K562 (cell line): ENCODE measurements at regions not wholly inside any gene's neighbourhood (a gene's known extent, or its start where the extent isn't known, plus 50 kb on each side); places are given as distances from the start of the nearest gene placed in this dataset.

Experiments
- ATAC-seq: fragments of 200-7000 bp; cut with Tn5 transposase; 3 replicates; pipeline ENCODE4 v1.9.1; 2020; ENCODE audit warnings: moderate library complexity
- BruUV-seq: library from RNA; stranded (reverse); fragments of 400-500 nt; replicated peaks from 2 replicates; lab custom pipeline; 2021; lab: Mats Ljungman, UMichigan
- CTCF ChIA-PET: fragments of 300-600 bp; formaldehyde crosslinking; extraction: SDS; loops from one replicate; lab custom pipeline; 2021; ENCODE audit warnings: low intra/inter-chr PET ratio; lab: Yijun Ruan, JAX
- POLR2A ChIA-PET: fragments of 300-600, 350-650 bp; sonication (Branson Sonifier 250); formaldehyde crosslinking; extraction: SDS; loops from one replicate; lab custom pipeline; 2021; ENCODE audit warnings: antibody characterized with exemption, inconsistent platforms; lab: Yijun Ruan, JAX
- DNase-seq, 4 experiments: peaks; one replicate each; pipeline versions ENCODE4 v3.0.0 to v3.0.0-alpha.2; 2011 to 2018; ENCODE audit warnings: low spot score in 3 of 4, mixed read lengths in 3 of 4; ENCODE audit errors: extremely low read depth in 1 of 4
- FAIRE-seq: peaks from 2 replicates; lab custom pipeline; 2011; peaks lifted over from hg19 to GRCh38; lab: Jason Lieb, UNC
- H2AFZ ChIP-seq: 2 replicates; pipeline ENCODE4 v1.6.0; 2011; ENCODE audit warnings: low read depth, low read length, control low read depth, inconsistent platforms
- H3K27ac ChIP-seq: fragments of 200-600 bp; 3 replicates; pipeline ENCODE4 v1.8.0; 2011; ENCODE audit warnings: low read depth, mild to moderate bottlenecking, control low read depth, inconsistent platforms, low read length, moderate library complexity, mixed read lengths; ENCODE audit errors: extremely low read depth
- H3K27me3 ChIP-seq, 2 experiments: fragments of 300-600 bp in 1 of 2; 2 replicates in 1 of 2; 3 replicates in 1 of 2; pipeline versions ENCODE4 v1.6.0 to v1.8.0; 2011; ENCODE audit warnings: inconsistent platforms in 2 of 2, low read length in 2 of 2, mild to moderate bottlenecking in 1 of 2, mixed read lengths in 1 of 2, moderate library complexity in 1 of 2; ENCODE audit not compliant: control insufficient read depth in 2 of 2, insufficient read depth in 2 of 2
- H3K36me3 ChIP-seq: fragments of 300-600 bp; 3 replicates; pipeline ENCODE4 v1.8.0; 2011; ENCODE audit warnings: mild to moderate bottlenecking, low read length, inconsistent platforms; ENCODE audit not compliant: control insufficient read depth, insufficient read depth
- H3K4me1 ChIP-seq, 2 experiments: fragments of 200-600 bp in 1 of 2; replicated peaks in 1 of 2; 2 replicates in 1 of 2; 3 replicates in 1 of 2; pipeline versions ENCODE4 v1.5.1 to v1.8.0; 2011; ENCODE audit warnings: inconsistent platforms in 2 of 2, low read length in 2 of 2, mild to moderate bottlenecking in 1 of 2, mixed read lengths in 1 of 2, moderate library complexity in 1 of 2; ENCODE audit not compliant: control insufficient read depth in 2 of 2, insufficient read depth in 2 of 2
- H3K4me2 ChIP-seq: 2 replicates; pipeline ENCODE4 v1.6.1; 2011; ENCODE audit warnings: low read length, control low read depth, inconsistent platforms, mixed read lengths; ENCODE audit not compliant: insufficient read depth
- H3K4me3 ChIP-seq: fragments of 200-600 bp; sonication (generic), shearing (Covaris generic); 2 replicates; pipeline ENCODE4 v1.5.1; 2016; ENCODE audit warnings: control low read depth, inconsistent platforms
- H3K79me2 ChIP-seq: fragments of 200-600 bp; 3 replicates; pipeline ENCODE4 v1.8.0; 2011; ENCODE audit warnings: low read length, inconsistent platforms; ENCODE audit not compliant: control insufficient read depth, insufficient read depth
- H3K9ac ChIP-seq, 2 experiments: 2 replicates each; pipeline versions ENCODE4 v1.6.0 to v1.6.1; 2011; ENCODE audit warnings: low read depth in 2 of 2, low read length in 2 of 2, control low read depth in 1 of 2, inconsistent platforms in 1 of 2, mild to moderate bottlenecking in 1 of 2, mixed read lengths in 1 of 2; ENCODE audit not compliant: insufficient read depth in 1 of 2
- H3K9me1 ChIP-seq: one replicate; pipeline ENCODE4 v1.6.0; 2011; ENCODE audit warnings: inconsistent platforms, mild to moderate bottlenecking, low read length, moderate library complexity; ENCODE audit not compliant: control insufficient read depth, insufficient read depth
- H3K9me3 ChIP-seq: replicated peaks from 2 replicates; pipeline ENCODE4 v1.5.1; 2011; ENCODE audit warnings: low read depth, low read length, inconsistent platforms; ENCODE audit not compliant: control insufficient read depth, insufficient read depth
- H4K20me1 ChIP-seq: replicated peaks from 2 replicates; pipeline ENCODE4 v1.6.1; 2011; ENCODE audit warnings: low read length, inconsistent platforms, mixed read lengths; ENCODE audit not compliant: control insufficient read depth, insufficient read depth
- ARHGAP35 ChIP-seq: fragments of 450-650 bp; IDR thresholded peaks from 2 replicates; pipeline ENCODE4 v1.6.1; 2018; ENCODE audit not compliant: partially characterized antibody
- NFE2 ChIP-seq: IDR thresholded peaks from 2 replicates; pipeline ENCODE4 v1.6.1; 2014; ENCODE audit warnings: antibody characterized with exemption, low read depth
- NFIC ChIP-seq: fragments of 450-650 bp; IDR thresholded peaks from 2 replicates; pipeline ENCODE4 v1.6.1; 2017; ENCODE audit warnings: mild to moderate bottlenecking, inconsistent platforms
- SAP30 ChIP-seq: fragments of 200-600 bp; sonication (generic); IDR thresholded peaks from 2 replicates; pipeline ENCODE4 v1.6.1; 2012; ENCODE audit warnings: borderline replicate concordance, low read depth, mild to moderate bottlenecking, moderate library complexity, low read length, control low read depth, inconsistent platforms; ENCODE audit not compliant: insufficient read depth, poor library complexity, severe bottlenecking
- STAT5B ChIP-seq: fragments of 250-450 bp; sonication (Bioruptor Pico); IDR thresholded peaks from 2 replicates; pipeline ENCODE4 v1.8.0; 2021; ENCODE audit warnings: mild to moderate bottlenecking, inconsistent platforms
- ZNF655 ChIP-seq: fragments of 250-450 bp; sonication (Bioruptor Pico); IDR thresholded peaks from 2 replicates; pipeline ENCODE4 v1.5.0; 2021
- WGBS: fragments of 100-300 bp; shearing (Covaris generic); methylation state at CpG from one replicate; pipeline ENCODE4 v1.1.6; 2016; ENCODE audit warnings: low coverage, mixed read lengths; ENCODE audit not compliant: insufficient coverage; ENCODE audit errors: missing lambda C conversion rate; 5-methylcytosine and 5-hydroxymethylcytosine counted together
- in situ Hi-C: fragments of 300-500 bp; cut with MboI; formaldehyde crosslinking; loops from 4 replicates; pipeline ENCODE4 v1.15.0; 2018; ENCODE audit warnings: inconsistent platforms, mixed read lengths
- intact Hi-C: fragments of 100-400 bp; cut with micrococcal nuclease; formaldehyde crosslinking; loops from 2 replicates; pipeline ENCODE4 v1.14.2; 2022

- 98% methylated on average over 6 of the region's 9 CpGs for WGBS
- no peak overlapping the region for H3K9ac ChIP-seq
- H3K79me2 ChIP-seq = peaks cover 13% of the 10 kb centered on the region
- POLR2A ChIA-PET = no interaction called here
- no peaks in the 10 kb centered on the region; the same call in 1 of the 2 replicates for H3K9me3 ChIP-seq
- H3K4me1 ChIP-seq = peaks cover 0 to 11% of the 10 kb centered on the region in 2 experiments; a peak in 3 of 5 replicates
- TF ChIP-seq NFE2 (no peak), ZNF655 (CRISPR knock-in tag) (no peak), STAT5B (CRISPR knock-in tag) (no peak), ARHGAP35 (no peak), SAP30 (no peak), NFIC (no peak)
- TF ChIP-seq, all 486 proteins: peak for 0
- FAIRE-seq (no peak), ATAC-seq (no peak), DNase-seq (no peak)
- H3K4me2 ChIP-seq = no peak overlapping the region
- H3K4me3 ChIP-seq = no peak overlapping the region
- H3K27me3 ChIP-seq = no peaks in the 10 kb centered on the region
- no peak overlapping the region for H2AFZ ChIP-seq
- BruUV-seq = no TSS peak
- intact Hi-C loops = no loop called here
- H3K9me1 ChIP-seq = no peaks in the 10 kb centered on the region
- CTCF ChIA-PET = no interaction called here
- peaks cover 25% of the 10 kb centered on the region for H3K36me3 ChIP-seq
- H3K27ac ChIP-seq = no peak overlapping the region
- H4K20me1 ChIP-seq = peaks cover 24% of the 10 kb centered on the region
- in situ Hi-C loops = no loop called here
Observed at GRCh38 chr22:49525360-49525759, 302.3 kb downstream of the BRD1 start.
